Medulla oblongata (tissue), 1 donor: ENCODE measurements at regions not wholly inside any gene's neighbourhood (a gene's known extent, or its start where the extent isn't known, plus 50 kb on each side); places are given as distances from the start of the nearest gene placed in this dataset.

ENCODE experiments used
- DNase-seq: peaks from one replicate; pipeline ENCODE4 v3.0.0-alpha.2; 2015; ENCODE audit errors: extremely low spot score

GRCh38 chr4:111652236-111652635 is 493.0 kb upstream of the FAM241A start:
- no peak for DNase-seq

GRCh38 chr4:111652986-111653385 is 492.3 kb upstream of the FAM241A start:
- DNase-seq, result no peak

DNA sequence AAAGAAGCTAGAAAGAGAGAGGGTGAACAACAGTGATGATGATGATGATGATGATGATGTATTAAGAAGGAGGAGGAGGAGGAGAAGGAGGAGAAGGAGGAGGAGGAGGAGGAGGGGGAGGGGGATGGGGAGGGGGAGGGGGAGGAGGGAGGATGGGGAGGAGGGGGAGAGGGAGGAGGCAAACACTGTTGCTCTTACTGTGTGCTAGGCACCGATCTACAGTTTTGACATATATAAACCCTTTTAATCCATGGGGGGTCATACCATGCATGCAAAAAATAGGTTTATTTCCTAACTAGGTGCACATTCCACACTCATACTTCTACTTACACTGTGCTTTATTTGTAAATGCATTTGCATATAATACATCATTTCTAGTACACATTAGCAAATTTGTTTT is 482.8 kb upstream of the FAM241A start:
- no peak for DNase-seq

- no peak for DNase-seq
Observed at GRCh38 chr4:111664308-111664945, 480.8 kb upstream of the FAM241A start.

DNA sequence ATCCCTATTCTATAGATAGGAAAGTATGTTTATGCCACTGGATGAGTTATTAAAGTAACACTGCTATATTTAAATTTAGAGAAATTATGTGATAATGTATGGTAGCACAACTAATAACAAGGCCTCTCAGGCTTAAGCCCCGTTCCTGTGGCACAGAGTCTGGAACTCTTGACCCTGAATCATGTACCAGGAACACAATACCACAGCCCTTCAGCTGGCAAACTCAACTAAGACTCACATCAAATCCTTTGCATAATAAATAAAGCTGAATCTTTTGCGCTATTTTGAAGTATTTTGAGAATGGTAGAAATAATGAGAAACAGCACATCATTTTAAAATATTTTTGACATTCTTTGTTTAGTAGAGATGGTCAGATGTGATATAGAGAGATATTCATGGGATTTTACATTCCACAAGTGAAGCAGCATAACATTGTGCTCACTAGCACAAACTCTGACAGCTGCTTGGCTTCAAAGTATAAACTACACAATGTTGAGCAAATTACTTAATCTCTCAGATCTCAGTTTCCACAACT is 478.4 kb upstream of the FAM241A start:
- DNase-seq, result no peak

DNA sequence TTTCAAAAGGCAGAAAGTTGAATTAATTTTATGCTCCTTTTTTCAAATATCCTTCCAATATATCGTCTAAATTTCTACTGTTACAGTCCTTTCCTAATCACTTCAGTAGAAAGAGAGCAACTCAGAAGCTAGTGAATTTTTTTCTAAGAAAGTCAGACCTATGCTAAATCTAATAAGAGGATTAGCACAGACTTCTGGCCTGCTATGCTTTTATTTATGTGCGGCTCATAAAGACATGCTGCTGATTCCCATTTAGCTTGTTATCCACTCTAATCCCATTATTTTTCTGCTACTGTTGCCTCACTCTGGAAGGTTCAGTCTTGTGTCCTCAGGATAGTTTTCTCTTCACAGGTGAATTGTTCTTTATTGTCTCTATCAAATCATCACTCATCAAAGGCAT is 473.5 kb upstream of the FAM241A start:
- no peak for DNase-seq

DNA sequence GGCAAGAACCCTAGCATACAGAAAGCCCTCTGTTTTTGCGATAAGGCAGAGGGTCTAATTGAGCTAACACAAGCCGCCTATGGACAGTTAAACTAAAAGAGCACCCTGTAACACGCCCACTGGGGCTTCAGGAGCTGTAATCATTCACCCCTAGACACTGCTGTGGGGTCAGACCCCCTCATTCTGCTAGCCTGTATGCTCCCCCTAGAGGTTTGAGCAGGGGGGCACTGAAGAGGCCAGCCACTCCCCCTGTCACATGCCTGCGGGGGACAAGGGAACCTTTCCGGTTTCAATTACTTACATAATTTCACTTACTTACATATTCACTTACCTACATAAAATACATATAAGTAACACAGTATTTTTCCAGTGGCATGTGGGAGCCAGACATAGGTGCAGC is 469.5 kb upstream of the FAM241A start:
- no peak for DNase-seq

DNA sequence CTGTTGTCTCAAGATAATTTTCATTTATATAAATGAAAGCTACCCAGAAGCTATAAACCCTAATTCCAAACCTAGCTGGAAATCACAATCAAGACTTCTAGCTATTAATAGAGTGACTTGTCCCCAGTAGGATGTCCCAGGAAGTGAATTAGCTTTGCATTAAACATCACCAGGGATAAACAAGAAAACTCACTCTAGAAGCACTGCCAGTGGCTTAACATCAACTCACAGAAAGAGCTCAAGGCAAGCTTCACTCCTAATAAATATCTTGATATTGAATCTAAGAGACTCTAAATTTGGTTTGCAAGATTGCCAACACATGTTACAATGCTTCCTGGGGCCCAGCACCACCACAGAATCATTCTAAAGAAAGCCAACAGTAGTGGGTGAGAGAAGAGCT is 468.7 kb upstream of the FAM241A start:
- DNase-seq, result no peak

GRCh38 chr4:111678479-111678878 is 466.8 kb upstream of the FAM241A start:
- DNase-seq, result no peak

- DNase-seq, result no peak
Observed at GRCh38 chr4:111678908-111679307, 466.3 kb upstream of the FAM241A start.

GRCh38 chr4:111681270-111681669 is 464.0 kb upstream of the FAM241A start:
- DNase-seq, result no peak

GRCh38 chr4:111681751-111682150 is 463.5 kb upstream of the FAM241A start:
- DNase-seq, result no peak

GRCh38 chr4:111685205-111685604 is 460.0 kb upstream of the FAM241A start:
- no peak for DNase-seq

GRCh38 chr4:111689214-111689613 is 456.0 kb upstream of the FAM241A start:
- peak; percentile 3 for DNase-seq

- DNase-seq, result no peak
Observed at GRCh38 chr4:111689731-111690130, 455.5 kb upstream of the FAM241A start.

- no peak for DNase-seq
Observed at GRCh38 chr4:111693758-111694157, 451.5 kb upstream of the FAM241A start.

GRCh38 chr4:111695677-111696076 is 449.6 kb upstream of the FAM241A start:
- no peak for DNase-seq

- DNase-seq, result no peak
Observed at GRCh38 chr4:111696505-111696904, 448.7 kb upstream of the FAM241A start.

GRCh38 chr4:111697176-111697942 is 447.9 kb upstream of the FAM241A start:
- no peak for DNase-seq

DNA sequence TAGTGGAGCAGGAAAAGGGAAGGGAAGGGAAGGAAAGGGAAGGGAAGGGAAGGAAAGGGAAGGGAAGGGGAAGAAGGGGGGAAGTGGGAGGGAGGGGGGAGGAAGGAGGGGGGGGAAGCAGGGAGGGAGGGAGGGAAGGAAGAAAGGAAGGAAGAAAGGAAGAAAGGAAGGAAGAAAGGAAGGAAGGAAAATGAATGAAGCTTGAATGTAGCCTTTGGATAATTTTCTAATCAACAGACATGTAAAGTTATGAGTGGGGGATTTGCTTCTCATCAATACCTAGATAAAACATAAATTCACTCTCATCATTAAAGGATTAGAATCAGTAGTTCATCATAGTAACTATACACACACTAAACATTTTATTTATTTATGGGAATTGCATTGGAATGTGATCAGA is 446.9 kb upstream of the FAM241A start:
- DNase-seq, result no peak

DNA sequence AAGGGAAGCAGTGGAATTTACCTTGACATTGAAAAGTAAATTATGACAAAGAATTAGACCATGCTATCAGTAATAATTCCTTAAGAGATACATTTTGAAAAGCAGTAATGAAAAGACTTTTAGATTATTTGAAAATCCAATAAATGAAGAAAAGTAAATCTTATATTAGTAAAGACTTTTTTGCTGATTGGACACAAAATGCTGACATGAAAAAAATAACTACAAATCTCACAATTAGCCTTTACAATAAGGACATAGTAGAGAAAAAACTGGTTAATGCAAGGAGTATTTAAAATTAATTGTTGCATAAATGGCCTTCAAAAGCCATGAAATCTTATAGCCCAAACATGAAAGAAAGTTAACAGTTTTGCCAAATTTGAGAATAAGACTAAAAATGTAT is 446.1 kb upstream of the FAM241A start:
- DNase-seq, result no peak

DNA sequence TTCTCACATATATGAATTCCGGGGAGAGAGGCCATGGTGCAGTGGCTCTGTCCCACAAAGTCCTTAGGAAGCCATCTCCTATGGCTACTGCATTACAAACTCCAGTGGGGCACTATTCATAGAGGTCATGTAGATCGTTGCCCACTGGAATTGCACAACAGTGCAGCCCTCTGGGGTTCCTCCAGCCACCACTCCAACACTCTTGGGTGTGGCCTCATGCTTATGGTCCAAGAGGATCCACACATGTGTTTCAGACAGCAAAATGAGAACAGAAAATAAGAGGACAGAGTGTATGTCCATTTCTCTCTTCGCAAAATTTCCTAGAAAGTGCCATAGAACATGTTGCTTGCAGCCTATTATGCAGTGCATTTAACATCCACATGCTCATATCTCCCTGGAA is 444.2 kb upstream of the FAM241A start:
- DNase-seq, result no peak

DNA sequence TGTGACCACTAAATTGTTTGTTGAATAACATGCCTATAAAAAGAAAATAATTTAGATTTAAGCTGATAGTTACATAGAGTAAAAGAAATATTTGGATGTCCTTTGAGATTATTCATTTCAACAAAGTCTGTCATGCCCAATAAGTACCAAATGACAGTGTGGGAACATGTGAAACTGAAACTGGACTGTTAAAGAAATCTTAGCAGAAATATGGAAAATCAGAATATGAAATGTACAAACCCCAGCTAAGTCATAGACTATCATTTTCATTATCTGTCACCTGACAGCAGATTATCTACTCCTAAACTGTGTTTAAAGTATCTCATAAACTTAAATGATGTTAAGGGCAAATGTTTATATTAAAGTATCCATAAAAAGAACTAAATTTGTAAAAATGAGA is 437.8 kb upstream of the FAM241A start:
- DNase-seq, result no peak
